PC-9 (cell line): ENCODE measurements at regions not wholly inside any gene's neighbourhood (a gene's known extent, or its start where the extent isn't known, plus 50 kb on each side); places are given as distances from the start of the nearest gene placed in this dataset.
"Not testable (repeated sequence)": the region's sequence is repeated elsewhere in the genome, so short reads cannot be mapped to it uniquely, and the experiment has no call there.

Source experiments
- CTCF ChIP-seq: fragments of 200-600 bp; sonication (generic); conservative IDR thresholded peaks from 2 replicates; pipeline ENCODE4 v1.6.1; 2017; ENCODE audit warnings: mixed run types, antibody characterized with exemption, mild to moderate bottlenecking, moderate library complexity
- EZH2 ChIP-seq: fragments of 200-600 bp; sonication (generic); IDR thresholded peaks from 2 replicates; pipeline ENCODE4 v1.8.0; 2017; ENCODE audit warnings: antibody characterized with exemption, low read depth

GRCh38 chr1:221051391-221051790 lies 172.1 kb downstream of the HLX start:
- not testable (repeated sequence) for TF ChIP-seq CTCF, EZH2
